HL-60 (cell line): ENCODE measurements at regions not wholly inside any gene's neighbourhood (a gene's known extent, or its start where the extent isn't known, plus 50 kb on each side); places are given as distances from the start of the nearest gene placed in this dataset.

Experiments used
- DNase-seq, 2 experiments: peaks; one replicate each; pipeline ENCODE4 v3.0.0-alpha.2; 2010 to 2020; ENCODE audit warnings: low read depth in 1 of 2, low spot score in 1 of 2
- H3K27ac ChIP-seq: fragments of 250-450 bp; sonication (Bioruptor Pico); replicated peaks from 2 replicates; pipeline ENCODE4 v1.5.1; 2020; ENCODE audit warnings: mild to moderate bottlenecking, moderate library complexity
- H3K27me3 ChIP-seq: fragments of 250-450 bp; sonication (Bioruptor Pico); 2 replicates; pipeline ENCODE4 v1.5.1; 2021; ENCODE audit warnings: mild to moderate bottlenecking, moderate library complexity; ENCODE audit not compliant: insufficient read depth, poor library complexity, severe bottlenecking
- H3K4me3 ChIP-seq: replicated peaks from 2 replicates; pipeline ENCODE4 v1.5.1; 2011; ENCODE audit warnings: mild to moderate bottlenecking, control low read depth, low read length; ENCODE audit not compliant: insufficient read depth
- CTCF ChIP-seq: IDR thresholded peaks from one replicate; pipeline ENCODE4 v1.5.1; 2011; ENCODE audit warnings: low read length, control low read depth, inconsistent platforms; ENCODE audit not compliant: insufficient read depth
- GABPA ChIP-seq: IDR thresholded peaks from 2 replicates; pipeline ENCODE4 v1.6.1; 2012; ENCODE audit warnings: low read depth
- POLR2AphosphoS5 ChIP-seq: IDR thresholded peaks from 2 replicates; pipeline ENCODE4 v1.6.1; 2012; ENCODE audit warnings: low read depth
- REST ChIP-seq: IDR thresholded peaks from 2 replicates; pipeline ENCODE4 v1.6.1; 2012; ENCODE audit warnings: low read depth; ENCODE audit not compliant: insufficient replicate concordance
- SPI1 ChIP-seq: IDR thresholded peaks from 2 replicates; pipeline ENCODE4 v1.6.1; 2012; ENCODE audit warnings: low read depth, mild to moderate bottlenecking, borderline replicate concordance

- no peak for DNase-seq
- no peak overlapping the region for H3K27ac ChIP-seq
- no peak overlapping the region for H3K4me3 ChIP-seq
- TF ChIP-seq SPI1 (no peak), REST (no peak), CTCF (no peak), GABPA (no peak), POLR2AphosphoS5 (no peak)
- no peaks in the 10 kb centered on the region for H3K27me3 ChIP-seq
These were observed 178.2 kb upstream of the HS3ST5 start for GRCh38 chr6:114520976-114521375.

DNA sequence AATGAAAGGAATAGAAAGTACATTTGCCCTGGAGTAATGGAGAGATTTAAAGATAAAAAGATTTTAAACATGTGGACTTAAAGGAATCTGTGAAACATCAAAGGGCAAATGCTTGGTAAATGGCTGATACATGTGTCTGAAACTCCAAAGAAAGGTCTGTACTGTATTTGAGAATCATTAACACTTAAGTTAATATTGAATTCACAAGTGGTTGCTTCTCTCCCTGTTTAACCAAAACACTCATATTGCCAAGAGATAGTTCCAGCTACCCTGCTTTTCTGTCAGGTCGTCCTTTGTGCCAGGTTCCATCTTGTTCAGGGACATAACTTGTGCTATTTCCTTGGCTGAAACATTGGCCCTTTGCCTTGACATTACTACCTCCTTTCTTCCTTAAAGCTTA, 171.3 kb upstream of the HS3ST5 start:
- Histone ChIP-seq H3K4me3 (no peak overlapping the region), H3K27ac (no peak overlapping the region), H3K27me3 (no peaks in the 10 kb centered on the region)
- DNase-seq, result no peak
- no peak for TF ChIP-seq REST
- no peak for TF ChIP-seq SPI1
- no peak for TF ChIP-seq POLR2AphosphoS5
- TF ChIP-seq GABPA, result no peak
- no peak for TF ChIP-seq CTCF

GRCh38 chr6:114471450-114471849, 128.6 kb upstream of the HS3ST5 start:
- no peak for DNase-seq
- TF ChIP-seq CTCF (no peak), SPI1 (no peak), GABPA (no peak), POLR2AphosphoS5 (no peak), REST (no peak)
- Histone ChIP-seq H3K27me3 (no peaks in the 10 kb centered on the region), H3K27ac (no peak overlapping the region), H3K4me3 (no peak overlapping the region)
